ENCODE measurements at regions not wholly inside any gene's neighbourhood (a gene's known extent, or its start where the extent isn't known, plus 50 kb on each side); places are given as distances from the start of the nearest gene placed in this dataset.
A peak's percentile ranks its signal among the peaks of the same experiment; 100 is the strongest.

GRCh38 chr20:48407710-48408109 lies 420.1 kb downstream of the PREX1 start (continued):
- TF ChIP-seq, protein P1, sequence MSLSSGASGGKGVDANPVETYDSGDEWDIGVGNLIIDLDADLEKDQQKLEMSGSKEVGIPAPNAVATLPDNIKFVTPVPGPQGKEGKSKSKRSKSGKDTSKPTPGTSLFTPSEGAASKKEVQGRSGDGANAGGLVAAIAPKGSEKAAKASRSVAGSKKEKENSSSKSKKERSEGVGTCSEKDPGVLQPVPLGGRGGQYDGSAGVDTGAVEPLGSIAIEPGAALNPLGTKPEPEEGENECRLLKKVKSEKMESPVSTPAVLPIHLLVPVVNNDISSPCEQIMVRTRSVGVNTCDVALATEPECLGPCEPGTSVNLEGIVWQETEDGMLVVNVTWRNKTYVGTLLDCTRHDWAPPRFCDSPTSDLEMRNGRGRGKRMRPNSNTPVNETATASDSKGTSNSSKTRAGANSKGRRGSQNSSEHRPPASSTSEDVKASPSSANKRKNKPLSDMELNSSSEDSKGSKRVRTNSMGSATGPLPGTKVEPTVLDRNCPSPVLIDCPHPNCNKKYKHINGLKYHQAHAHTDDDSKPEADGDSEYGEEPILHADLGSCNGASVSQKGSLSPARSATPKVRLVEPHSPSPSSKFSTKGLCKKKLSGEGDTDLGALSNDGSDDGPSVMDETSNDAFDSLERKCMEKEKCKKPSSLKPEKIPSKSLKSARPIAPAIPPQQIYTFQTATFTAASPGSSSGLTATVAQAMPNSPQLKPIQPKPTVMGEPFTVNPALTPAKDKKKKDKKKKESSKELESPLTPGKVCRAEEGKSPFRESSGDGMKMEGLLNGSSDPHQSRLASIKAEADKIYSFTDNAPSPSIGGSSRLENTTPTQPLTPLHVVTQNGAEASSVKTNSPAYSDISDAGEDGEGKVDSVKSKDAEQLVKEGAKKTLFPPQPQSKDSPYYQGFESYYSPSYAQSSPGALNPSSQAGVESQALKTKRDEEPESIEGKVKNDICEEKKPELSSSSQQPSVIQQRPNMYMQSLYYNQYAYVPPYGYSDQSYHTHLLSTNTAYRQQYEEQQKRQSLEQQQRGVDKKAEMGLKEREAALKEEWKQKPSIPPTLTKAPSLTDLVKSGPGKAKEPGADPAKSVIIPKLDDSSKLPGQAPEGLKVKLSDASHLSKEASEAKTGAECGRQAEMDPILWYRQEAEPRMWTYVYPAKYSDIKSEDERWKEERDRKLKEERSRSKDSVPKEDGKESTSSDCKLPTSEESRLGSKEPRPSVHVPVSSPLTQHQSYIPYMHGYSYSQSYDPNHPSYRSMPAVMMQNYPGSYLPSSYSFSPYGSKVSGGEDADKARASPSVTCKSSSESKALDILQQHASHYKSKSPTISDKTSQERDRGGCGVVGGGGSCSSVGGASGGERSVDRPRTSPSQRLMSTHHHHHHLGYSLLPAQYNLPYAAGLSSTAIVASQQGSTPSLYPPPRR (CRISPR knock-in tag; IDR thresholded peaks at IDR 0.05; ENCODE audit: borderline replicate concordance), result peak; percentile 70
- TF ChIP-seq ZNF180 (CRISPR knock-in tag; IDR thresholded peaks at IDR 0.05; ENCODE audit: borderline replicate concordance, low read depth), result no peak
- TF ChIP-seq HCFC1 (IDR thresholded peaks at IDR 0.05; ENCODE audit: low read depth, low read length), result no peak
- TF ChIP-seq, protein P2, sequence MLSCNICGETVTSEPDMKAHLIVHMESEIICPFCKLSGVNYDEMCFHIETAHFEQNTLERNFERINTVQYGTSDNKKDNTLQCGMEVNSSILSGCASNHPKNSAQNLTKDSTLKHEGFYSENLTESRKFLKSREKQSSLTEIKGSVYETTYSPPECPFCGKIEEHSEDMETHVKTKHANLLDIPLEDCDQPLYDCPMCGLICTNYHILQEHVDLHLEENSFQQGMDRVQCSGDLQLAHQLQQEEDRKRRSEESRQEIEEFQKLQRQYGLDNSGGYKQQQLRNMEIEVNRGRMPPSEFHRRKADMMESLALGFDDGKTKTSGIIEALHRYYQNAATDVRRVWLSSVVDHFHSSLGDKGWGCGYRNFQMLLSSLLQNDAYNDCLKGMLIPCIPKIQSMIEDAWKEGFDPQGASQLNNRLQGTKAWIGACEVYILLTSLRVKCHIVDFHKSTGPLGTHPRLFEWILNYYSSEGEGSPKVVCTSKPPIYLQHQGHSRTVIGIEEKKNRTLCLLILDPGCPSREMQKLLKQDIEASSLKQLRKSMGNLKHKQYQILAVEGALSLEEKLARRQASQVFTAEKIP (CRISPR knock-in tag; IDR thresholded peaks at IDR 0.05; ENCODE audit: borderline replicate concordance), result no peak
- no peak for TF ChIP-seq NR2F2 (IDR thresholded peaks at IDR 0.05; ENCODE audit: borderline replicate concordance, low read depth)
- TF ChIP-seq FUBP1 (CRISPR knock-in tag; IDR thresholded peaks at IDR 0.05; ENCODE audit: borderline replicate concordance), result no peak
- no peak for TF ChIP-seq SOX6 (IDR thresholded peaks at IDR 0.05)
- TF ChIP-seq SOX6 (CRISPR knock-in tag; IDR thresholded peaks at IDR 0.05), result peak; percentile 20; the same call in 1 of the 2 replicates
- no peak for TF ChIP-seq ZNF891 (CRISPR knock-in tag; IDR thresholded peaks at IDR 0.05)
- no peak for TF ChIP-seq ZEB1 (IDR thresholded peaks at IDR 0.05; ENCODE audit: insufficient replicate concordance, low read depth)
- TF ChIP-seq MED13 (CRISPR knock-in tag; IDR thresholded peaks at IDR 0.05), result no peak
- TF ChIP-seq TRIM22 (IDR thresholded peaks at IDR 0.05), result no peak
- no peak for TF ChIP-seq MAFK (conservative IDR thresholded peaks at IDR 0.05 in 1 of 2, IDR thresholded peaks at IDR 0.05 in 1 of 2; ENCODE audit: low read length in 2 of 2)
- no peak for TF ChIP-seq ZNF83 (CRISPR knock-in tag; IDR thresholded peaks at IDR 0.05; ENCODE audit: borderline replicate concordance)
- TF ChIP-seq, protein P3, sequence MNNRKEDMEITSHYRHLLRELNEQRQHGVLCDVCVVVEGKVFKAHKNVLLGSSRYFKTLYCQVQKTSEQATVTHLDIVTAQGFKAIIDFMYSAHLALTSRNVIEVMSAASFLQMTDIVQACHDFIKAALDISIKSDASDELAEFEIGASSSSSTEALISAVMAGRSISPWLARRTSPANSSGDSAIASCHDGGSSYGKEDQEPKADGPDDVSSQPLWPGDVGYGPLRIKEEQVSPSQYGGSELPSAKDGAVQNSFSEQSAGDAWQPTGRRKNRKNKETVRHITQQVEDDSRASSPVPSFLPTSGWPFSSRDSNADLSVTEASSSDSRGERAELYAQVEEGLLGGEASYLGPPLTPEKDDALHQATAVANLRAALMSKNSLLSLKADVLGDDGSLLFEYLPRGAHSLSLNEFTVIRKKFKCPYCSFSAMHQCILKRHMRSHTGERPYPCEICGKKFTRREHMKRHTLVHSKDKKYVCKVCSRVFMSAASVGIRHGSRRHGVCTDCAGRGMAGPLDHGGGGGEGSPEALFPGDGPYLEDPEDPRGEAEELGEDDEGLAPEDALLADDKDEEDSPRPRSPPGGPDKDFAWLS (CRISPR knock-in tag; IDR thresholded peaks at IDR 0.05; ENCODE audit: borderline replicate concordance), result no peak
- TF ChIP-seq ZNF331 (CRISPR knock-in tag; IDR thresholded peaks at IDR 0.05), result no peak
- no peak; the same call in 1 of the 2 replicates for TF ChIP-seq HMG20A (CRISPR knock-in tag; IDR thresholded peaks at IDR 0.05; ENCODE audit: borderline replicate concordance)
